Activated CD4-positive, alpha-beta T cell treated with anti-CD3 and anti-CD28 coated beads, Interleukin-2, amount 10 ng/mL, durations not matched to agents 7 days and 5 days (primary cell): ENCODE measurements at regions not wholly inside any gene's neighbourhood (a gene's known extent, or its start where the extent isn't known, plus 50 kb on each side); places are given as distances from the start of the nearest gene placed in this dataset.
"Not testable (repeated sequence)": the region's sequence is repeated elsewhere in the genome, so short reads cannot be mapped to it uniquely, and the experiment has no call there.

Source experiments
- CTCF ChIA-PET: fragments of 350-600 bp; sonication (Branson Sonifier 250); formaldehyde crosslinking; loops from one replicate; lab custom pipeline; 2021; ENCODE audit warnings: antibody characterized with exemption; lab: Charles Lee
- POLR2A ChIA-PET: fragments of 350-600 bp; sonication (Branson Sonifier 250); formaldehyde crosslinking; loops from one replicate; lab custom pipeline; 2021; ENCODE audit warnings: antibody characterized with exemption; lab: Charles Lee
- DNase-seq: peaks from one replicate; pipeline ENCODE4 v3.0.0-alpha.2; 2020
- H3K27ac Mint-ChIP-seq: one replicate; pipeline ENCODE4 v1.8.0; 2021; ENCODE audit warnings: mild to moderate bottlenecking, moderate library complexity, mixed read lengths
- H3K27me3 Mint-ChIP-seq: one replicate; pipeline ENCODE4 v1.8.0; 2021; ENCODE audit warnings: mixed read lengths
- H3K36me3 Mint-ChIP-seq: one replicate; pipeline ENCODE4 v1.8.0; 2021; ENCODE audit warnings: low read depth, mixed read lengths
- H3K4me1 Mint-ChIP-seq: one replicate; pipeline ENCODE4 v1.8.0; 2021; ENCODE audit warnings: mixed read lengths
- H3K4me3 Mint-ChIP-seq: one replicate; pipeline ENCODE4 v1.8.0; 2021; ENCODE audit warnings: mild to moderate bottlenecking, moderate library complexity, mixed read lengths
- H3K9me3 Mint-ChIP-seq: one replicate; pipeline ENCODE4 v1.8.0; 2021; ENCODE audit warnings: mixed read lengths

DNA sequence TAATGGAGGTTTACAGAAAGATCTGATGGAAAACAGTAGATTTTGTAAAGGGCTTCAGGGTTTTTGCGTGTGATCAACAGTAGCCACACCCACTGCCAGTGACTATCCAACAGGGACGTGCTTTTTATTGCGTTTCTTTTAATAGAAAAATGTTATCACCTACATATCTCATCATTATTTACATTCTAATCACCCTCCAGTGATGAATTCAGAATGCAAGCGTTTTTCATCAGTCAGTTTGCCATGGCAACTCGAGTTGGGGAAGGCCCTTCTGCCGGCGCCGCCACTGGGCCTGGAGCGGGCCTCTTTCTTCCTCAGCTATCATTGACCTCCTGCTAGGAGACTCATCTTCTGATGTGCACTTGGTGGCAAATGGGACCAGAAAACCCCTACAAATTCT, 90.3 kb upstream of the TMTC4 start:
- POLR2A ChIA-PET: no interaction called here
- peaks cover under 1% of the 10 kb centered on the region for H3K27me3 Mint-ChIP-seq
- CTCF ChIA-PET: interaction anchor here (0.6 kb wide), 1 partner anchor 372 kb away, joined by 3 read pairs; no protein-coding TSS in a partner anchor
- peaks cover 2% of the 10 kb centered on the region for H3K9me3 Mint-ChIP-seq
- no peaks in the 10 kb centered on the region for H3K36me3 Mint-ChIP-seq
- no peak overlapping the region for H3K4me3 Mint-ChIP-seq
- no peak for DNase-seq
- peaks cover 4% of the 10 kb centered on the region for H3K4me1 Mint-ChIP-seq
- H3K27ac Mint-ChIP-seq: no peak overlapping the region

GRCh38 chr13:100762126-100762525, 87.5 kb upstream of the TMTC4 start:
- POLR2A ChIA-PET, CTCF ChIA-PET, H3K4me3 Mint-ChIP-seq, H3K27ac Mint-ChIP-seq, DNase-seq, H3K27me3 Mint-ChIP-seq, H3K4me1 Mint-ChIP-seq, H3K36me3 Mint-ChIP-seq, H3K9me3 Mint-ChIP-seq: not testable (repeated sequence)

DNA sequence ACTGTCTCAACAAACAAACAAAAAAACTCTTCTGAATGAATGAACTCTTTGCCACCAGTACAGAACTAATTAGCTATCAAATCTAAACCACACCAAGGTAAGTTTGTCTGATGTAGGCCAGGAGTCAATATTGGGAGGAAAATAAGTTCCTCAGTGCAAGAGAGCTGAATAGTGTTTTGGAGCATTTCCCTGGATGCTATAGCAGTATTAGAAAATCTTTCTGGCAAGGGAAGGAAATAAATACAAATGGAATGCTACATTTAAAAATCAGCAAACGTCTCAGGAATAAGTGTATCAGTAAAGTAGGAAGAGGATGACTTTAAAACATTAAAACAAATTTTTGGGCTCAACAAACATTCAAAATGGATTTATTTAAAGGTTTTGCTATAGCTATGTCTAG, 81.3 kb upstream of the TMTC4 start:
- Mint-ChIP-seq H3K4me3 (no peak overlapping the region), H3K27me3 (peaks cover 3% of the 10 kb centered on the region), H3K27ac (no peak overlapping the region), H3K4me1 (no peaks in the 10 kb centered on the region), H3K36me3 (no peaks in the 10 kb centered on the region), H3K9me3 (no peaks in the 10 kb centered on the region)
- DNase-seq: no peak
- CTCF ChIA-PET: no interaction called here
- POLR2A ChIA-PET: no interaction called here

DNA sequence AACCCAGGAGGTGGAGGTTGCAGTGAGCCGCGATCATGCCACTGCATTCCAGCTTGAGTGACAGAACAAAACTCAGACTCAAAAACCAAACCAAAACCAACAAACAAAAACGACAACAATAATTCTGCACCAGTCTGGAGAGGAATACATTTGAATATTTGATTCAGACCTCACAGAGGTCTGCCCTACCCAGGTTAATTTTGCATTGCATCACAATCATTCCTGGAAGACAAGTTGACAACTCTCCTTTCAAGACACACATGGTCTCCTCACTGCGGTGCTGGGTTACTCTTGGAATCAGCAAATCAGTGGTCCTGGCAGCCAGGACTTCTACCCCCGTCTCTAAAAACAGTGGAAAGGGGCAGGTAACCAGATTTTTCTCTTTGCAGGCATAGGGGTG, 79.9 kb upstream of the TMTC4 start:
- H3K27ac Mint-ChIP-seq: no peak overlapping the region
- no peak overlapping the region for H3K4me3 Mint-ChIP-seq
- no peaks in the 10 kb centered on the region for H3K27me3 Mint-ChIP-seq
- DNase-seq: no peak
- ChIA-PET POLR2A (no interaction called here), CTCF (interaction anchor here (0.6 kb wide), 1 partner anchor 311 kb away, joined by 4 read pairs; no protein-coding TSS in a partner anchor)
- no peaks in the 10 kb centered on the region for H3K36me3 Mint-ChIP-seq
- no peaks in the 10 kb centered on the region for H3K4me1 Mint-ChIP-seq
- no peaks in the 10 kb centered on the region for H3K9me3 Mint-ChIP-seq

GRCh38 chr13:100753376-100753775, 78.8 kb upstream of the TMTC4 start:
- ChIA-PET CTCF (no interaction called here), POLR2A (no interaction called here)
- no peaks in the 10 kb centered on the region for H3K27me3 Mint-ChIP-seq

GRCh38 chr13:100751826-100752225, 77.2 kb upstream of the TMTC4 start:
- no peak overlapping the region for H3K4me3 Mint-ChIP-seq
- H3K27me3 Mint-ChIP-seq: no peaks in the 10 kb centered on the region
- CTCF ChIA-PET: no interaction called here
- POLR2A ChIA-PET: no interaction called here
- no peaks in the 10 kb centered on the region for H3K4me1 Mint-ChIP-seq
- H3K36me3 Mint-ChIP-seq: no peaks in the 10 kb centered on the region
- H3K27ac Mint-ChIP-seq: no peak overlapping the region
- H3K9me3 Mint-ChIP-seq: no peaks in the 10 kb centered on the region
- DNase-seq: no peak

More at GRCh38 chr13:100753376-100753775, 78.8 kb upstream of the TMTC4 start:
- no peak for DNase-seq
- no peaks in the 10 kb centered on the region for H3K36me3 Mint-ChIP-seq
- H3K4me3 Mint-ChIP-seq: no peak overlapping the region
- H3K27ac Mint-ChIP-seq: no peak overlapping the region
- no peaks in the 10 kb centered on the region for H3K9me3 Mint-ChIP-seq
- H3K4me1 Mint-ChIP-seq: no peaks in the 10 kb centered on the region

- no peak for DNase-seq
- ChIA-PET CTCF (no interaction called here), POLR2A (no interaction called here)
- Mint-ChIP-seq H3K36me3 (no peaks in the 10 kb centered on the region), H3K4me3 (no peak overlapping the region), H3K9me3 (no peaks in the 10 kb centered on the region), H3K27ac (no peak overlapping the region), H3K4me1 (no peaks in the 10 kb centered on the region), H3K27me3 (no peaks in the 10 kb centered on the region)
Measured at GRCh38 chr13:100746953-100747683, 72.5 kb upstream of the TMTC4 start.

GRCh38 chr13:100738176-100738855, 63.7 kb upstream of the TMTC4 start:
- DNase-seq: no peak

GRCh38 chr13:100735494-100735893, 60.9 kb upstream of the TMTC4 start:
- Mint-ChIP-seq H3K9me3 (peaks cover 8% of the 10 kb centered on the region), H3K27ac (no peak overlapping the region), H3K4me3 (no peak overlapping the region), H3K27me3 (peaks cover 12% of the 10 kb centered on the region), H3K4me1 (no peaks in the 10 kb centered on the region), H3K36me3 (no peaks in the 10 kb centered on the region)
- ChIA-PET CTCF (no interaction called here), POLR2A (no interaction called here)
- DNase-seq: no peak

More at GRCh38 chr13:100738176-100738855, 63.7 kb upstream of the TMTC4 start:
- no peaks in the 10 kb centered on the region for H3K36me3 Mint-ChIP-seq
- no peak overlapping the region for H3K27ac Mint-ChIP-seq
- CTCF ChIA-PET: interaction anchor here (0.8 kb wide), 1 partner anchor 19 kb away, joined by 3 read pairs; no protein-coding TSS in a partner anchor
- no peaks in the 10 kb centered on the region for H3K4me1 Mint-ChIP-seq
- H3K27me3 Mint-ChIP-seq: peaks cover 3% of the 10 kb centered on the region
- H3K9me3 Mint-ChIP-seq: peaks cover 8% of the 10 kb centered on the region
- POLR2A ChIA-PET: no interaction called here
- no peak overlapping the region for H3K4me3 Mint-ChIP-seq

DNA sequence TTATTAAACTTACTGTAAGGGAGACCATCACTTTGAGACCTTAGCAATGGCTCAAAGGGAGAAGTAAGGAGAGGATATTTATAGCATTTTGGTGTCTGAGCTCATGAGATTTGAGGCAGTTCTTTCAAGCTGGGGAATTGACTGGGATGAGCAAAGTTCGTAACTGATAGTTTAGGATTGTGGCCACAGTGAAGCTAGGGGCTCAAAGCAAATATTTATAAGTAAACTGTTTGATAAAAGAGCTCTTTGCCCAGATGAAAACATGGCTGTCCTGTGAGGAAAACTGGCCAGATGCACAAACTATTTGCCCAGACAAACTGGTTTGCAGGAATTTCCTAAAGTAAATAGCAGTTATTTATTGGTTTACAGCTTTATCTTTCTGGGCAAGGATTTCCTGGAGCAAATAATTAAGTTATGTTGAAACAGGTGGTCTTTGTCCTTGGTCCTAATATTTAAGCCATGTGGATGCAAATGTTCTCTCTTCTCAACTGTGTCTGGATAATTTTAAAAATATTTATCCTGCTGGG, 59.7 kb upstream of the TMTC4 start:
- DNase-seq: no peak
- POLR2A ChIA-PET: no interaction called here
- no peak overlapping the region for H3K27ac Mint-ChIP-seq

DNA sequence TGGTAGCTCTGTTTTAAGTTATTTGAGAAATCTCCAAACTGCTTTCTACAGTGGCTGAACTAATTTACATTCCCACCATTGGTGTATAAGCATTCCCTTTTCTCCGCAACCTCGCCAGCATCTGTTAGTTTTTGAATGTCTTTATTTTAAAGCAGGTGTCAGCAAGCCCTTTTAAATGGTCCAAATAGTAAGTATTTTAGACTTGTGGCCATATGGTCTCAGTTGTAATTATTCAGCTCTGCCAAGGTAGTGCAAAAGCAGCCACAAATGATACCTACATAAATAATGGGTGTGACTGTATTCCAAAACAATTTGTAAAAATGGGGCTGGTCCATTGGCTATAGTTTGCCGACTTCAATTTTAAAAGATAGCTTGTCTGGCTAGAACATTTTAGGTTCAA, 58.7 kb upstream of the TMTC4 start:
- no peak for DNase-seq
- Mint-ChIP-seq H3K27ac (no peak overlapping the region), H3K27me3 (peaks cover 14% of the 10 kb centered on the region), H3K36me3 (no peaks in the 10 kb centered on the region), H3K4me3 (no peak overlapping the region), H3K9me3 (peaks cover 3% of the 10 kb centered on the region), H3K4me1 (no peaks in the 10 kb centered on the region)
- POLR2A ChIA-PET: no interaction called here
- CTCF ChIA-PET: interaction anchor here (0.6 kb wide), 1 partner anchor 828 kb away, joined by 5 read pairs; no protein-coding TSS in a partner anchor

More for the DNA sequence above, 59.7 kb upstream of the TMTC4 start:
- peaks cover 5% of the 10 kb centered on the region for H3K9me3 Mint-ChIP-seq
- H3K36me3 Mint-ChIP-seq: no peaks in the 10 kb centered on the region
- H3K27me3 Mint-ChIP-seq: peaks cover 12% of the 10 kb centered on the region
- CTCF ChIA-PET: no interaction called here
- H3K4me3 Mint-ChIP-seq: no peak overlapping the region
- H3K4me1 Mint-ChIP-seq: no peaks in the 10 kb centered on the region

- no peak overlapping the region for H3K27ac Mint-ChIP-seq
Measured at GRCh38 chr13:100728201-100728600, 53.6 kb upstream of the TMTC4 start.

DNA sequence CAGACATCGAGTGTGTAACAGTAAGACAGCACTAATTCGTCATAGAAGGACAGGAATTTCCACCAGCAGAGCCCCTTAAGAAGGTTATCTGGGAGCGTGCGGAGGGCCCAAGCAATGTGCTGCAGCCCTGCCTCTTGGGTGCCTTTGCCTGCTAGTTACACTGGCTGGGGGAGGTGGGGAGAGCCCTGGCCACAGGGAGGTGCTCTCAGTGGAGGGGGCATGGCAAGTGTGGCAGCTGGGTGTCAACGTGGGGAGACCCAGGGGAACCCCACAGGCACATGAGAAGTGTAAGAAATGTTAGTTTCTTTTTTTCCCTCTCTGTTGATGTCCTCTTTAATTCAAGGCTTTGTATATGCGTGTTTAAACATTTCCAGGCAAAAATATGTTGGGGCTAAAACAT, 50.9 kb upstream of the TMTC4 start:
- H3K36me3 Mint-ChIP-seq: no peaks in the 10 kb centered on the region
- ChIA-PET CTCF (no interaction called here), POLR2A (no interaction called here)
- peaks cover 8% of the 10 kb centered on the region for H3K27me3 Mint-ChIP-seq
- peaks cover 5% of the 10 kb centered on the region for H3K9me3 Mint-ChIP-seq
- H3K27ac Mint-ChIP-seq: no peak overlapping the region
- no peak overlapping the region for H3K4me3 Mint-ChIP-seq
- no peak for DNase-seq
- no peaks in the 10 kb centered on the region for H3K4me1 Mint-ChIP-seq

More at GRCh38 chr13:100728201-100728600, 53.6 kb upstream of the TMTC4 start:
- ChIA-PET CTCF (interaction anchor here (1.3 kb wide), 1 partner anchor 11 kb away, joined by 3 read pairs; no protein-coding TSS in a partner anchor), POLR2A (no interaction called here)
- DNase-seq: no peak
- Mint-ChIP-seq H3K4me1 (no peaks in the 10 kb centered on the region), H3K4me3 (no peak overlapping the region), H3K9me3 (peaks cover 5% of the 10 kb centered on the region), H3K27me3 (peaks cover 18% of the 10 kb centered on the region), H3K36me3 (no peaks in the 10 kb centered on the region)
